ENCODE measurements at regions not wholly inside any gene's neighbourhood (a gene's known extent, or its start where the extent isn't known, plus 50 kb on each side); places are given as distances from the start of the nearest gene placed in this dataset.

DNA sequence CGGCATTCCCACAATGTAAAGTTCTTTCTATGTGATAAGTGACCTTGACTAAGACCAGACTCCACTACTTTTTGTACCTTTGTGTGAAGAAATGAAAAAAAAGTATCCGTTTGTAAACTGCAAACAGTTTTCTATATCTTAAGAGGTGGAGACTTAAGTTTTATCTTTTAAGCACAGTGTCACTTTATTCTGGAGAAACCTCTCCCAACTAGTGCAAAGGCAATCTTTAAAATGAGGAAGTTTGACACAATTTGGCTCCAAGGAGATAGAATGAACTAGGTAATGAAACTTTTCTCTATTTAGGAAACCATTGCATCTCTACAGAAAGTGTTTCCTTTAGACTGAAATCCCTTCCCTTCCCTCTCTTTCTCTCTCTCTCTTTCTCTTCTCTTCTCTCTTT, 122.9 kb downstream of the SAMD9 start:
- H3K27me3 ChIP-seq (ENCODE audit: control insufficient read depth in 1 of 2, insufficient read depth in 2 of 2, low read length in 2 of 2): no peaks in the 10 kb centered on the region
- H3K27ac ChIP-seq (ENCODE audit: low read length): no peak overlapping the region
- H3K4me3 ChIP-seq (ENCODE audit: low read length in 2 of 2): no peak overlapping the region
- no peaks in the 10 kb centered on the region for H3K9me3 ChIP-seq (ENCODE audit: control insufficient read depth in 2 of 2, low read length in 2 of 2)
- no peak overlapping the region for H3K9ac ChIP-seq (ENCODE audit: low read length in 2 of 2)
- H3K4me1 ChIP-seq (ENCODE audit: control insufficient read depth, insufficient read depth, low read length): no peaks in the 10 kb centered on the region
- no peaks in the 10 kb centered on the region for H3K36me3 ChIP-seq (ENCODE audit: control insufficient read depth in 2 of 2, insufficient read depth in 2 of 2, low read length in 2 of 2)

DNA sequence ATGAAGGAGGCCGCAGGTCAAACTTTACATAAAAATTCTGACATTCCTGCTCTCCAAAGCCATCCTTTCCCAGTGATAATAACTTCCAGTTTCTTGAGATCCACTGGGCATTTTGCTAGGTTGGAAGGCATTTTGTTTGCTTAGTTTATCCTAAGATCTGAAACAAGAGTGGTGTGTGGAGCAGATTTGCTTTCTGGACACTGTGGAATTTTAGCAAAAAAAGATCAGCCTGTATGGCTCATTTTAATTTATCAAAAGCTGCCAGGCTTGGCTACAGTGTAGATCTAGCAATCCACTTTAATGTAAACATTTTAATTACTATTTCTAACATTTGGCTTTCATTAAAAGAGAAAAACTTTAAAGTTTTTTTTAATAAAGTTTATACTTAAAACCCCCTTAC, 124.8 kb downstream of the SAMD9 start:
- H3K4me3 ChIP-seq (ENCODE audit: low read length in 2 of 2): no peak overlapping the region
- H3K4me1 ChIP-seq (ENCODE audit: control insufficient read depth, insufficient read depth, low read length): no peaks in the 10 kb centered on the region
- H3K9me3 ChIP-seq (ENCODE audit: control insufficient read depth in 2 of 2, low read length in 2 of 2): no peaks in the 10 kb centered on the region

DNA sequence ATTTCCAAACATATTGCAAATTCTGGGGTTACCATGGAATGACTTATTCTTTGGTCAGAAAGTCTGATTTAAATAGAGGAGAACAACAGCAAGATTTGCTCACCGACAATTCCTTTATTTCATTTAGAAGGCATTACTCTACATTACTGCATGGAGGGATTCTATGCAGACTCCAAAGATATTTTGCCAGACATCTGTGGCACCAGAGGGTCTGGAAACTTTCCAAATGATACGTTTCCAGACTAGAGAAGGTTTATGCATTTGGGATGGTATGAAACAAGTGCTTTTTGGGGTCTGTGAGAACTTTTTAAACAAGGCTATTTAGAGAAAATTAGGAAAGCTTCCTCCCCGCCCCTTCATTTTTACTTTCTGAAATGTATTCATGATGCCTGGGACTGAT, 125.3 kb downstream of the SAMD9 start:
- no peaks in the 10 kb centered on the region for H3K27me3 ChIP-seq (ENCODE audit: control insufficient read depth in 1 of 2, insufficient read depth in 2 of 2, low read length in 2 of 2)
- no peaks in the 10 kb centered on the region for H3K36me3 ChIP-seq (ENCODE audit: control insufficient read depth in 2 of 2, insufficient read depth in 2 of 2, low read length in 2 of 2)
- no peaks in the 10 kb centered on the region for H3K4me1 ChIP-seq (ENCODE audit: control insufficient read depth, insufficient read depth, low read length)
- no peaks in the 10 kb centered on the region for H3K9me3 ChIP-seq (ENCODE audit: control insufficient read depth in 2 of 2, low read length in 2 of 2)
- H3K9ac ChIP-seq (ENCODE audit: low read length in 2 of 2): no peak overlapping the region
- no peak overlapping the region for H3K27ac ChIP-seq (ENCODE audit: low read length)
- H3K4me3 ChIP-seq (ENCODE audit: low read length in 2 of 2): no peak overlapping the region

More for the DNA sequence above, 124.8 kb downstream of the SAMD9 start:
- Histone ChIP-seq H3K36me3 (ENCODE audit: control insufficient read depth in 2 of 2, insufficient read depth in 2 of 2, low read length in 2 of 2) (no peaks in the 10 kb centered on the region), H3K27me3 (ENCODE audit: control insufficient read depth in 1 of 2, insufficient read depth in 2 of 2, low read length in 2 of 2) (no peaks in the 10 kb centered on the region), H3K27ac (ENCODE audit: low read length) (no peak overlapping the region), H3K9ac (ENCODE audit: low read length in 2 of 2) (no peak overlapping the region)

DNA sequence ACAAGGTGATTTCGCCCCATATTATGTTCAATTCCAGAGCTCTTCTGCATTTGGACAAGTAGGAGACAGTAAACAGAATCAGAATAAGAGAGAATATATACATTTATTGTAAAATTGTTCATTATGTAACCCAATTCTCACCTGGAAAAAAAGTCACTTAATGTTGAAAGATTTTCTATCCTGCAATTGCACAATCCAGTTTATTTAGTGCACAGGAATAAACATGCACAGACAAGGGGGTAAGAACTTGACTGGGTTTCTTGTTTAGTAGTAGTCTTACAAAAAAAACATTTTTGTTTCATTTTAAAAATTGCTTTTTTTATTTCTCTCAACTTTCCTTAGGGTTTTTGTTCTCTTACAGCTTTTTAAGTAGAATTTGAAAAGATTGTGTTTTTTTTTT, 126.6 kb downstream of the SAMD9 start:
- H3K27me3 ChIP-seq (ENCODE audit: control insufficient read depth in 1 of 2, insufficient read depth in 2 of 2, low read length in 2 of 2): no peaks in the 10 kb centered on the region
- H3K4me1 ChIP-seq (ENCODE audit: control insufficient read depth, insufficient read depth, low read length): no peaks in the 10 kb centered on the region
- no peak overlapping the region for H3K27ac ChIP-seq (ENCODE audit: low read length)
- no peaks in the 10 kb centered on the region for H3K9me3 ChIP-seq (ENCODE audit: control insufficient read depth in 2 of 2, low read length in 2 of 2)
- no peak overlapping the region for H3K9ac ChIP-seq (ENCODE audit: low read length in 2 of 2)
- no peak overlapping the region for H3K4me3 ChIP-seq (ENCODE audit: low read length in 2 of 2)
- H3K36me3 ChIP-seq (ENCODE audit: control insufficient read depth in 2 of 2, insufficient read depth in 2 of 2, low read length in 2 of 2): no peaks in the 10 kb centered on the region

DNA sequence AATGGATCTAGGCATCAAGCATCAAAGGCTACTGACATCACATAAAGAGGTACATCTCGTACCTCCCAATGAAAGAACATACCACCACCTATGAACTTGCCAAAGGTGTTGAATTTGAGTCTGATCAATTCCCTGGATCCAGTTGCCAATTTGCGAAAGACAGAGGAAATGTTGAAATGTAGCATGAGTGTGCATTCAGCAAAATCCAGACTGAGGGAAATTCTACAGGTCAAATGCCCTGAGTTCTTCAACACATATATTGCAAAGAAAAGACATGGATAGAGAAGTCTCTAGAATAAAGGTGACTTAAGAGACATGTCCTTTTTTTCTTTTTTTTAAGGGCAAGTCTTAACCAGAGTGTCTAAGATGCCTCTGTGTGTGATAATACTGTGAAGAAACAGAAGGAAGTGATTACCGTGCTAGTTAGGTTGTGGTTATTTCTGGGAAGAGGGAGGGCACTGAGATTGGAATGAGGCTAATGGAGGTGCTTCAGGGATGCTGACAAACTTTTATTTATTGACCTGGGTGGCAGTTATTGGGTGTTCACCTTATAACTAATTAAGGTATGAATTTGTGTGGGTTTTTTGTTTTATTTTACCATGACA, 128.7 kb downstream of the SAMD9 start:
- Histone ChIP-seq H3K27me3 (ENCODE audit: control insufficient read depth in 1 of 2, insufficient read depth in 2 of 2, low read length in 2 of 2) (no peaks in the 10 kb centered on the region), H3K27ac (ENCODE audit: low read length) (no peak overlapping the region), H3K4me1 (ENCODE audit: control insufficient read depth, insufficient read depth, low read length) (no peaks in the 10 kb centered on the region), H3K9me3 (ENCODE audit: control insufficient read depth in 2 of 2, low read length in 2 of 2) (no peaks in the 10 kb centered on the region), H3K4me3 (ENCODE audit: low read length in 2 of 2) (no peak overlapping the region), H3K36me3 (ENCODE audit: control insufficient read depth in 2 of 2, insufficient read depth in 2 of 2, low read length in 2 of 2) (no peaks in the 10 kb centered on the region), H3K9ac (ENCODE audit: low read length in 2 of 2) (no peak overlapping the region)

DNA sequence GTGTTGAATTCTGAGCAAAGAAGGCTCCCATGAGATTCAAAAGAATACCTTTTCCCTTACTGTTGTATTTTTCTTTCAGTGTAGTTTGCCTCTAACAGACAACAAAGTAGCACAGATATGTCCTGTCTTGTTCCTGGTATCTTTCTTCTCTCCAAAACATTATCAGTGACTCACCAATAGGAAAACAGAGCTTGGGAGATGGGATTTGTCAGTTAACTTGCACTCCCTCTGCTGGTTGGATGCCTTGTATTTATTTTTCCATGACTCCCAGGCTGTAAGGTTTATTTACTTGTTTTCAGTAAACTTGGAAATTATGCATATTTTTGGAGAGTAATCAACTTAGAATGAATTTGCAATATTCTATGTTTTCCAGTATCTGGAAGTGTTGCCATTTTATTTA, 129.7 kb downstream of the SAMD9 start:
- H3K9ac ChIP-seq (ENCODE audit: low read length in 2 of 2): no peak overlapping the region

DNA sequence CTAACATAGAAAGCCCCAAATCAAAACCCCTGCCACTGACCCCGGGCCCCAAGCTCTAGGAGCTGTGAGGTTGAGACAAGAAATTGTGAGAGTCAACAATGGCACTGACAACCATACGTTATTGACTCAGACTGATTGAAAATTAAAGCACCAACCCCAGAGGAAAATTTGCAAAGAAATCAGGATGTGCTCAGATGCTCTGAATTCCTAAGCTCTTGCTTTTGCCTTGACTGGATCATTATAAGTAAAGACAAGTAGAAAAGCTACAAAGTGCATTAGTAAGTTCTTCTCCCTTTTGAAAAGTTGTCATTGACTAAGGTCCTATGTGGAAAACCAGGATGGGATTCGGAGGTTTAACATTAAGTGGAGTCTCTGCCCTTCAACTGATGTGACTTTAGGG, 130.2 kb downstream of the SAMD9 start:
- Histone ChIP-seq H3K4me1 (ENCODE audit: control insufficient read depth, insufficient read depth, low read length) (no peaks in the 10 kb centered on the region), H3K9ac (ENCODE audit: low read length in 2 of 2) (no peak overlapping the region), H3K36me3 (ENCODE audit: control insufficient read depth in 2 of 2, insufficient read depth in 2 of 2, low read length in 2 of 2) (no peaks in the 10 kb centered on the region), H3K27me3 (ENCODE audit: control insufficient read depth in 1 of 2, insufficient read depth in 2 of 2, low read length in 2 of 2) (no peaks in the 10 kb centered on the region), H3K9me3 (ENCODE audit: control insufficient read depth in 2 of 2, low read length in 2 of 2) (no peaks in the 10 kb centered on the region), H3K4me3 (ENCODE audit: low read length in 2 of 2) (no peak overlapping the region), H3K27ac (ENCODE audit: low read length) (no peak overlapping the region)

More for the DNA sequence above, 129.7 kb downstream of the SAMD9 start:
- H3K27me3 ChIP-seq (ENCODE audit: control insufficient read depth in 1 of 2, insufficient read depth in 2 of 2, low read length in 2 of 2): no peaks in the 10 kb centered on the region
- no peaks in the 10 kb centered on the region for H3K36me3 ChIP-seq (ENCODE audit: control insufficient read depth in 2 of 2, insufficient read depth in 2 of 2, low read length in 2 of 2)
- no peaks in the 10 kb centered on the region for H3K9me3 ChIP-seq (ENCODE audit: control insufficient read depth in 2 of 2, low read length in 2 of 2)
- H3K4me3 ChIP-seq (ENCODE audit: low read length in 2 of 2): no peak overlapping the region
- no peaks in the 10 kb centered on the region for H3K4me1 ChIP-seq (ENCODE audit: control insufficient read depth, insufficient read depth, low read length)
- no peak overlapping the region for H3K27ac ChIP-seq (ENCODE audit: low read length)

DNA sequence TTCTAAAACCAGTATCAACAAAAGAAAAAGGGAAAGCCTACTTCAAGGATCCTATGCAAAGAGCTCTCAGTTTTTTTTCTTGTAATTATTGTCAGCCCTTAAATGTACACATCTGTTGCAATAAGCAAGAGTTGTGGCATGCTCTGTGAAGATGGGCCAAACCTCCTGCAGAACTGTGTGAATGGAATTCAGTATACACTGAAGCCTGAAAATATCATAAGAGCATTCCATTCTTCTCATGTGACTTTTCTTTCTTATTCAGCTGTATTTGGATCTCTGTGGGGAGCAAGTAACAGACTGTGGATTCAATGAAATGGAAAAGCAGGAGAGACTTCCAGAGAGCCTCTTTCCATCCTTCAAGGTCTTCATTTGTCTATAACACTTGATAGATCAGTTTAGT, 130.7 kb downstream of the SAMD9 start:
- H3K27me3 ChIP-seq (ENCODE audit: control insufficient read depth in 1 of 2, insufficient read depth in 2 of 2, low read length in 2 of 2): no peaks in the 10 kb centered on the region
- H3K9me3 ChIP-seq (ENCODE audit: control insufficient read depth in 2 of 2, low read length in 2 of 2): no peaks in the 10 kb centered on the region
- no peak overlapping the region for H3K9ac ChIP-seq (ENCODE audit: low read length in 2 of 2)
- no peaks in the 10 kb centered on the region for H3K36me3 ChIP-seq (ENCODE audit: control insufficient read depth in 2 of 2, insufficient read depth in 2 of 2, low read length in 2 of 2)
- H3K4me1 ChIP-seq (ENCODE audit: control insufficient read depth, insufficient read depth, low read length): no peaks in the 10 kb centered on the region
- no peak overlapping the region for H3K27ac ChIP-seq (ENCODE audit: low read length)
- H3K4me3 ChIP-seq (ENCODE audit: low read length in 2 of 2): no peak overlapping the region

DNA sequence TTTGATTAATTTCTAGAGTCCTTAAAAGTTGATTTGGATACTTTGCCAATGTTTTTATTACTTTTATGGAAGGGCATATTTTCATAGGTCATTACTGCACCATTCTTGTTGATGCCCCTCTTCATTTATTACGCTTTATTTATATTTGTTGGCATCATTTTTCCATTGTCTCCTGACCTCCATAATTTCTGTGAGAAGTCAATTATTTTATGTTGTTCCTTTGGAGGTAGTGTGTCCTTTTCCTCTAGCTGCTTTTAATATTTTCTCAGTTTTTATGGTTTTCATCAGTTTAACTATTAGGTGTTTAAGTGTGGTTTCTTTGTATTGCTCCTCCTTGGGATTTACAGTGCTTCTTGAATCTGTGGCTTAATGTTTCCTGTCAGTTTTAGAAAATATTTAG, 134.9 kb downstream of the SAMD9 start:
- Histone ChIP-seq H3K9ac (ENCODE audit: low read length in 2 of 2) (no peak overlapping the region), H3K9me3 (ENCODE audit: control insufficient read depth in 2 of 2, low read length in 2 of 2) (no peaks in the 10 kb centered on the region), H3K4me3 (ENCODE audit: low read length in 2 of 2) (no peak overlapping the region), H3K27ac (ENCODE audit: low read length) (no peak overlapping the region), H3K36me3 (ENCODE audit: control insufficient read depth in 2 of 2, insufficient read depth in 2 of 2, low read length in 2 of 2) (no peaks in the 10 kb centered on the region), H3K27me3 (ENCODE audit: control insufficient read depth in 1 of 2, insufficient read depth in 2 of 2, low read length in 2 of 2) (no peaks in the 10 kb centered on the region), H3K4me1 (ENCODE audit: control insufficient read depth, insufficient read depth, low read length) (no peaks in the 10 kb centered on the region)

DNA sequence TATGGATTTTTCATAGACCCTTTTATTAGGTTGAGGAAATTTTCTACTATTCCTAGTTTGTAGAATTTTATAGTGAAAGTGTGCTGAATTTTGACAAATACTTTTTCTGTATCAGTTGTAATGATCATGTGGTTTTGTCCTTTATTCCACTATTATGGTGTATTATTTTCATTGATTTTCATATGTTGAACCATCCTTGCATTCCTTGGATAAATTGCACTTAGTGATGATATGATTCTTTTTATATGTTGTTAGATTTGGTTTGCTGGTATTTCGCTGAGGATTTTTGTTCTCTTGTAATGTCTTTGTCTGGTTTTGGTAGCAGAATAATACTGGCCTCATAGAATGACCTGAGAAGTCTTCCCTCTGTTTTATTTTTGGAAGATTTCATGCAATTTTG, 140.6 kb upstream of the CDK6 start:
- no peaks in the 10 kb centered on the region for H3K36me3 ChIP-seq (ENCODE audit: control insufficient read depth in 2 of 2, insufficient read depth in 2 of 2, low read length in 2 of 2)
- no peaks in the 10 kb centered on the region for H3K4me1 ChIP-seq (ENCODE audit: control insufficient read depth, insufficient read depth, low read length)
- H3K9me3 ChIP-seq (ENCODE audit: control insufficient read depth in 2 of 2, low read length in 2 of 2): peaks cover 3 to 11% of the 10 kb centered on the region in 2 donors
- H3K27me3 ChIP-seq (ENCODE audit: control insufficient read depth in 1 of 2, insufficient read depth in 2 of 2, low read length in 2 of 2): no peaks in the 10 kb centered on the region
- H3K9ac ChIP-seq (ENCODE audit: low read length in 2 of 2): no peak overlapping the region
- no peak overlapping the region for H3K27ac ChIP-seq (ENCODE audit: low read length)
- no peak overlapping the region for H3K4me3 ChIP-seq (ENCODE audit: low read length in 2 of 2)

DNA sequence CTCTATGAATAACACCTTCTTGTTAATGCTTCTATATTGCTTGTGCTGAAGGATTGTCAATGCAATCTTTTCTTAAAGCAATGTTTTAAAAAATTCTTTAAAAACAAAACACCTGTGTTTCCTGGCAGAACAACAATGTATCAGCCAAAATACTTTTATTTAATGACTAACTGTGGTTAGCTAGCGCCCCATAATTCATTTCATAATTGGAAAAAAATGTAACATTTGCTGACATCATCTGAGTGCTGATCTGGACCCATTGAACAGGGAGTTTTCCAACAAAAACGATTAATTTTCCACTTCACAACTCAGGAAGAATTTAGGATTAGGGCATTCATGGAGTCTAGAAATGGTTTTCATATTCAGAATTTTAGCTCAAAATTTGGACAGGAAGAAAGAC, 137.6 kb upstream of the CDK6 start:
- Histone ChIP-seq H3K27ac (ENCODE audit: low read length) (no peak overlapping the region), H3K4me3 (ENCODE audit: low read length in 2 of 2) (no peak overlapping the region), H3K9me3 (ENCODE audit: control insufficient read depth in 2 of 2, low read length in 2 of 2) (peaks cover 3 to 11% of the 10 kb centered on the region in 2 donors), H3K36me3 (ENCODE audit: control insufficient read depth in 2 of 2, insufficient read depth in 2 of 2, low read length in 2 of 2) (no peaks in the 10 kb centered on the region), H3K9ac (ENCODE audit: low read length in 2 of 2) (no peak overlapping the region), H3K27me3 (ENCODE audit: control insufficient read depth in 1 of 2, insufficient read depth in 2 of 2, low read length in 2 of 2) (no peaks in the 10 kb centered on the region), H3K4me1 (ENCODE audit: control insufficient read depth, insufficient read depth, low read length) (no peaks in the 10 kb centered on the region)
